NCI-H2107 (cell line): ENCODE measurements at regions not wholly inside any gene's neighbourhood (a gene's known extent, or its start where the extent isn't known, plus 50 kb on each side); places are given as distances from the start of the nearest gene placed in this dataset.

Experiments used
- DNase-seq: peaks from one replicate; lab custom pipeline; 2025; lab: John Stamatoyannopoulos, UW

DNA sequence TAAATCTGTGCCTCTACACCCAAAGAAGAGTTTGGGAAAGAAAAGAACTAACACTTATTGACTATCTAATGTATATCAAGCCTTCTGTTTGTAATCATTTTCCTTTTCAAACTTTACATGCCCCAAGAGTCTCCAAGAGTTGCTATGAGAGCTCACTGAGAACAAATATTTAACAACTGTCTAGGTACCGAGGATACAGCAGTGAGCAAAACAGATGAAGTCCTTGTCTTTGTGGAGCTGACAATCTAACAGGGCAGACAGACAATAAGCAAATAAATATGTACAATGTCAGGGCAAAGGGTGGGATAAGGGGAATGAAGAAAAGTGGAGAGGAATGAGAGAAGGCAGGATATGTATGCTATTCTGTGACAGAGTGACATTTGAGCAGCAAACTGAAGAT lies 64.8 kb upstream of the KSR1 start:
- DNase-seq, result no peak

DNA sequence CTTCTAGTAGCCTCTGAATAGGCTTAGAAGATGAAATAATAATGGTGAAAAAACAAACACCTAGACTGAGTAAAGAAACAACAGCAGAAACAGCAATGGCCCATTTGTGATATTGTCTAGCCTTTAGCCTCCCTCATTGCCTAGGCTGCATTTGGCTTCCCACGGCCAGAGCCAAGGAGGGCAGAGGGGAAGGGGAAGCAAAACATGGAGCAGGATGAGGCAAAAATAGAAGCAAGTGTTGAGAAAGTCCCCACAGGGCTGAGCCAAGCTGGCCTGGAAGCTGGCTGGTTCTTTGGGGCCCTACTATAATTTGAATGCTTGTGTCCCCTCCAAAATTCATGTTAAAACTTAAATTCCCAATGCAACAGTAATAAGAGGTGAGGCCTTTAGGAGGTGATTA lies 60.2 kb upstream of the KSR1 start:
- DNase-seq, result no peak

DNA sequence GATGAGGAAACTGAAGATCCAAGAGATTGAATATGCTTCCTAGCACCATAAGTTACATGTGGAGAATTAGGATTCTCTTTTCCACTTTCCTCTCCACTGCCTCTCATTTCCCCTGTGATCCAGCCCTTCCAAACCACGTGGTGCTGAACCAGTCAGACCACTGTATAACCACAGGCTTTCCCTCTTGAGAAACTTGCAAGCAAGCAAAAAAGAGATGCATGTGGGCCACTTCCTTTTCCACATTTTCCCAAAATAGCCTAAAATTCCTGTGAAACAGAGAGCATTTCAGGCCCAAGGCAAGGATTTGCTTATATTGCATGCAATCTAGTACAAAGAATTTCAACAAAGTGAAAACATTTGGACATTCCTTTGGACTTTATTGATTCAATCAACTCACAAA lies 59.3 kb upstream of the KSR1 start:
- no peak for DNase-seq

DNA sequence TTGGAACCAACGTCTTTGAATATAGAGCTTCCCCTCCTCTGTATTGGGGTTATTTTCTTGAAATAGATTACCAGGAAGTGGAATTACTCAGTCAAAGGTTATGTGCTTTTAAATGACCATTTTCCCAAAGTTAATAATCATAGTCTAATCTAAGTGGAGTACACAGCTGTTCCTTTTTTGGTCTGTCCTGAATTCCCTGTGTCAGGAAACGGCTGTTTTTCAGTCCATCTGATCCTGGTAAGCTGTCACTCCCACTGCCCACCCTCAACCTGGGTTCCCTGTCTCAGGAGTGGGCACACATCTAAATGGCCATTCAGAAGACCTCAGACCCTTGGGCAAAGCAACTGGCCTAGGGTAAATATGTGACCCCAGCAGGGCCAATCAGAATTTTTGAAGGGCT lies 57.6 kb upstream of the KSR1 start:
- DNase-seq, result no peak

DNA sequence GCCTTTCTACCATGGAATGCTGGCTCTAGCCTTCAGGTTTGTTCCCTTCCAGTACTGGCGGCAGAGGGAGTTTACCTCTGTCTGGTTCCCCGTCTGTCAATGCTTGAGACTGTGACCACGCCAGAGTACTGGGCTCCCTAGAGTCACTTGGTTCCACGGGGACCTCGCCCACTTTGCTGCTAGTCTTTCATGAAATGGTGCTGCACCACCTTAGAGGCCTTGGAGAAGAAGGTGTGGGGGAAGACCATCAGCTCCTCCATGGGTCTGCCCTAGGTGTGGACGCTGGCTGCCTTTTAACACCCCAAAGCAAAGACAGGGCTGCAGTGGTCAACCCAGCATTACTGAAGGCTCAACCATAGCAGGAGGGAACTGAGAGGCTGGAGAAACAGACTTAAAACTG lies 55.3 kb upstream of the KSR1 start:
- DNase-seq, result no peak

DNA sequence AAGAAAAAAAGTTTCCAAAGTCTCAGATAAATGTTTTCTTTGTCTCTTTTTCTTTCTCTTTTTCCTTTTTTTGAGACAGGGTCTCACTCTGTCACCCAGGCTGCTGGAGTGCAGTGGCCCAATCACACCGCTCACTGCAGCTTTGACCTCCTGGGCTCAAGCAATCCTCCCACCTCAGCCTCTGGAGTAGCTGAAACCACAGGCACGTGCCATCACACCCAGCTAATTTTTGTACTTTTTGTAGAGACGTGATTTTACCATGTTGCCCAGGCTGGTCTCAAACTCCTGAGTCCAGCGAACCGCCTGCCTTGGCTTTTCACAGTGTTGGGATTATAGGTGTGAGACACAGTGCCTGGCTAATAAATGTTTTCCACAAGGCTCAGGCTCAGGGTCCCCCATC lies 53.3 kb upstream of the KSR1 start:
- no peak for DNase-seq

DNA sequence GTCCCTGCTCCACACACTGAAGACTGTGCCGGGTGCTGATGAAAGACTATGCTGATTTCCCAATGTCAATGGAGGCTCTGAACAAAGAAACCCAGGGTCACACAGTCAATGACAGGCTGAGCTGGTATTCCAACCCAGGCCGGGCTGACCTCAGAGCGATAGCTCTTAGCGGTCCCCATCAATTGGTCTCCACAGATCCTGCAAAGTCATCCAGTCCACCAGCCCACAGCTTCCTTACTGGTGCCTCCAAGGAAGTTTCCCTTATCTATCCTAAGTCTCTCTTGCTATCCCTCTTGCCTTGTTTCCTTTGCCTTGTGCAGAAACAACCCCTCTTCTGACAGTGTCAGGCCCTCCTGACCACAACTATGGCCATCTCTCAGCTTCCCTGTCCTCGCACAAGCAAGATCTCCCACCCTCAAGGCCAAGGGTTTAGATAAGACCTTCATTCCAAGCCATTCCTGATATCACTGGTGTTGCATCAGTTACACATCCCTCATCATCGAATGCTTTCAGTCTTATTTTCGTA lies 52.7 kb upstream of the KSR1 start:
- no peak for DNase-seq

DNA sequence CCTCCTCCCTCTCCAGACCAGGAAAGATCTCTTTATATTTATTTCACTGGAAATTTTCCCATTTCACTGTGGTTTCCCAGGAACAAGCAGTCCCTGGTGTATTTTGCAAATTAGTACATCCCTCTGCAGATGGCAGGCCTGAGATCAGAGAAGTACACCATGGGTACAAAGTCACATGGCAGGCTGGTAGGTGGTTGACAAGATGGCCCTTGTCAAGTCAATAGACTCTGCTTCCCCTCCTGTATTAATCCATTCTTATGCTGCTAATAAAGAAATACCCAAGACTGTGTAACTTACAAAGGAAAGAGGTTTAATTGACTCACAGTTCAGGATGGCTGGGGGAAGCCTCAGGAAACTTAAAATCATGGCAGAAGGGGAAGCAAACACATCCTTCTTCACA lies 51.6 kb upstream of the KSR1 start:
- no peak for DNase-seq
